Uterus (tissue), 3 donors: ENCODE measurements at regions not wholly inside any gene's neighbourhood (a gene's known extent, or its start where the extent isn't known, plus 50 kb on each side); places are given as distances from the start of the nearest gene placed in this dataset.

ENCODE experiments used
- DNase-seq, 2 donors: peaks; one replicate each; pipeline ENCODE4 v3.0.0-alpha.2; 2019 to 2020
- H3K27ac ChIP-seq, 2 donors: fragments of 200-600 bp; sonication (generic); 1 replicate in 1 of 2; 2 replicates in 1 of 2; pipeline ENCODE4 v1.5.1; 2016 to 2018
- H3K27me3 ChIP-seq, 2 donors: fragments of 200-600 bp; sonication (generic); one replicate each; pipeline ENCODE4 v1.5.1; 2018 to 2019; ENCODE audit warnings: control low read depth in 1 of 2
- H3K36me3 ChIP-seq, 2 donors: fragments of 200-600 bp; sonication (generic); one replicate each; pipeline ENCODE4 v1.5.1; 2019; ENCODE audit warnings: control low read depth in 1 of 2
- H3K4me1 ChIP-seq, 2 donors: fragments of 200-600 bp; sonication (generic); one replicate each; pipeline ENCODE4 v1.5.1; 2018 to 2019; ENCODE audit warnings: control low read depth in 1 of 2
- H3K4me3 ChIP-seq, 2 donors: fragments of 200-600 bp; sonication (generic); 1 replicate in 1 of 2; 2 replicates in 1 of 2; pipeline ENCODE4 v1.5.1; 2018 to 2019; ENCODE audit warnings: mild to moderate bottlenecking in 1 of 2
- H3K9me3 ChIP-seq, 2 donors: fragments of 200-600 bp; sonication (generic); one replicate each; pipeline ENCODE4 v1.5.1; 2019; ENCODE audit warnings: control low read depth in 1 of 2
- POLR2A ChIP-seq, 2 donors: fragments of 450-650 bp; IDR thresholded peaks; one replicate each; pipeline ENCODE4 v1.6.1; 2016; ENCODE audit warnings: antibody characterized with exemption in 2 of 2, mild to moderate bottlenecking in 1 of 2, moderate library complexity in 1 of 2
- intact Hi-C: fragments of 100-400 bp; cut with DNase I; formaldehyde crosslinking; loops from one replicate; pipeline ENCODE4 v1.15.1; 2023; ENCODE audit warnings: low total_unique reads
- TF ChIP-seq, protein P1 (sequence below), 4 experiments: fragments of 200-600 bp in 2 of 4; fragments of 450-650 bp in 2 of 4; sonication (generic) in 2 of 4; IDR thresholded peaks; one replicate each; pipeline ENCODE4 v1.5.1; 2016 to 2019; ENCODE audit warnings: antibody characterized with exemption in 4 of 4, mild to moderate bottlenecking in 2 of 4, moderate library complexity in 1 of 4
- donor health status: DM: yes; HTN: yes; CAD: no.

DNA sequence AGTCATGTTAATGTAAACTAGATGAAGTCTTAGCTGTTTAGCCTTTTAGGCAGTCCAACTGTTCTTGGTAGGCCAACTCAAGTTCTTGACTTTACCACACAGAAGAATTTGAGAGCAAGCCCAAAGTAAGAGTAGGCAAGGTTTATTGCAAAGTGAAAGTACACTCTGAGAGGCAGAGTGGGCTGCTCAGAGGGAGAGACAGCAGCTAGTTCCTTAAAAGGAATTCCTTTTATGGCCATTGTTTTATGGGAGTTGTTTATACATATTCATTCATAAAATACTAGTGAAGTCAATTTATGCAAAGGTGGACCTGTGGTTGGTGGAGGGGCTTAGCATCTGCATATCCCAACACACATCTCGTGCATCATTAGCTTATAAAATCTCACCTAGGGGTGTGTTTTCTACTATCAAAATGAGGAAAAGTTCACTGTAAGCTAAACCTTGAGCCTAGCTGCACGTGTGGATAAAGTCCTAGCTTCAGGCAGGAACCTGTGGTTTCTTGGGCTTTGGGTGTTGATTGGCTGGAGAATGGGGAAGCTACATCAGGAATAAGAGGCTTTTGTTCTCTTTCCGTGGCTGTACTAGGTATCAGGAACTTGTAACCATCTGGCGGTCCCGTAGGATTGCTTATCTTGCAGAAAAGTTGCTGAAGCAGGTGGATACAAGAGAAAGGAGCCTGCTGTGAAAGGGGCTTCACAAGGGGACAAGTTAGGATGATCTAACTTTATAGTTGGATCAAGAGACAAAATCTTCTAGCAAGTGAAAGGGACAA, 110.4 kb upstream of the GULP1 start:
- no peak overlapping the region for H3K27ac ChIP-seq
- no peaks in the 10 kb centered on the region for H3K36me3 ChIP-seq
- intact Hi-C loops: no loop called here
- H3K4me3 ChIP-seq: no peak overlapping the region
- no peak for DNase-seq
- no peaks in the 10 kb centered on the region for H3K27me3 ChIP-seq
- TF ChIP-seq, protein P1, sequence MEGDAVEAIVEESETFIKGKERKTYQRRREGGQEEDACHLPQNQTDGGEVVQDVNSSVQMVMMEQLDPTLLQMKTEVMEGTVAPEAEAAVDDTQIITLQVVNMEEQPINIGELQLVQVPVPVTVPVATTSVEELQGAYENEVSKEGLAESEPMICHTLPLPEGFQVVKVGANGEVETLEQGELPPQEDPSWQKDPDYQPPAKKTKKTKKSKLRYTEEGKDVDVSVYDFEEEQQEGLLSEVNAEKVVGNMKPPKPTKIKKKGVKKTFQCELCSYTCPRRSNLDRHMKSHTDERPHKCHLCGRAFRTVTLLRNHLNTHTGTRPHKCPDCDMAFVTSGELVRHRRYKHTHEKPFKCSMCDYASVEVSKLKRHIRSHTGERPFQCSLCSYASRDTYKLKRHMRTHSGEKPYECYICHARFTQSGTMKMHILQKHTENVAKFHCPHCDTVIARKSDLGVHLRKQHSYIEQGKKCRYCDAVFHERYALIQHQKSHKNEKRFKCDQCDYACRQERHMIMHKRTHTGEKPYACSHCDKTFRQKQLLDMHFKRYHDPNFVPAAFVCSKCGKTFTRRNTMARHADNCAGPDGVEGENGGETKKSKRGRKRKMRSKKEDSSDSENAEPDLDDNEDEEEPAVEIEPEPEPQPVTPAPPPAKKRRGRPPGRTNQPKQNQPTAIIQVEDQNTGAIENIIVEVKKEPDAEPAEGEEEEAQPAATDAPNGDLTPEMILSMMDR (IDR thresholded peaks at IDR 0.05): no peak
- TF ChIP-seq POLR2A (IDR thresholded peaks at IDR 0.05): no peak
- H3K4me1 ChIP-seq: no peaks in the 10 kb centered on the region
- H3K9me3 ChIP-seq: no peaks in the 10 kb centered on the region

DNA sequence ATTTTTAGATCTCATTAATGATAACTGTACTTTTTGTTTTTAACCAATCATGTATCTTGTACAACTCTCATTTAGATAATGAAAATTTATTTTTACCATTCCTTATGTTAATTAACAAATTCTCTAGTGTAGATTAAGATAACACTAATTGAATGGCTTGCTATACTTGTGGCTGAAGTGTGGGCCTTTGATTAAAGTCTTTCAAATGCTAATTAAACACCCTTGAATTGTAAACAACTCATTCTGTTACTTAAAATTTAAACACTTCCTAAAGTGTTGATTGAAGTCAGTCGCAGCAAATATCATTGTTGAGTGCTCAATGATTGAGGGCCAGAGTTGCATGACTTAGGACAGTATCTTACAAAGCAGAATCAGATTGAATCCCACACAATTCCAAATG, 109.8 kb upstream of the GULP1 start:
- Histone ChIP-seq H3K27me3 (no peaks in the 10 kb centered on the region), H3K27ac (no peak overlapping the region), H3K4me3 (no peak overlapping the region), H3K36me3 (no peaks in the 10 kb centered on the region), H3K4me1 (no peaks in the 10 kb centered on the region), H3K9me3 (no peaks in the 10 kb centered on the region)
- TF ChIP-seq, protein P1 (IDR thresholded peaks at IDR 0.05): no peak
- TF ChIP-seq POLR2A (IDR thresholded peaks at IDR 0.05): no peak
- intact Hi-C loops: no loop called here
- DNase-seq: no peak

GRCh38 chr2:188187726-188188125, 103.9 kb upstream of the GULP1 start:
- intact Hi-C loops: no loop called here
- no peaks in the 10 kb centered on the region for H3K27me3 ChIP-seq
- no peak for DNase-seq
- H3K27ac ChIP-seq: no peak overlapping the region
- H3K9me3 ChIP-seq: no peaks in the 10 kb centered on the region
- no peaks in the 10 kb centered on the region for H3K4me1 ChIP-seq
- TF ChIP-seq, protein P1 (IDR thresholded peaks at IDR 0.05): no peak
- no peak for TF ChIP-seq POLR2A (IDR thresholded peaks at IDR 0.05)
- H3K4me3 ChIP-seq: no peak overlapping the region
- no peaks in the 10 kb centered on the region for H3K36me3 ChIP-seq

GRCh38 chr2:188189356-188189755, 102.3 kb upstream of the GULP1 start:
- Histone ChIP-seq H3K4me3 (no peak overlapping the region), H3K27me3 (no peaks in the 10 kb centered on the region), H3K9me3 (no peaks in the 10 kb centered on the region), H3K4me1 (no peaks in the 10 kb centered on the region), H3K36me3 (no peaks in the 10 kb centered on the region), H3K27ac (no peak overlapping the region)
- DNase-seq: no peak
- intact Hi-C loops: no loop called here
- no peak for TF ChIP-seq POLR2A (IDR thresholded peaks at IDR 0.05)
- TF ChIP-seq, protein P1 (IDR thresholded peaks at IDR 0.05): no peak

DNA sequence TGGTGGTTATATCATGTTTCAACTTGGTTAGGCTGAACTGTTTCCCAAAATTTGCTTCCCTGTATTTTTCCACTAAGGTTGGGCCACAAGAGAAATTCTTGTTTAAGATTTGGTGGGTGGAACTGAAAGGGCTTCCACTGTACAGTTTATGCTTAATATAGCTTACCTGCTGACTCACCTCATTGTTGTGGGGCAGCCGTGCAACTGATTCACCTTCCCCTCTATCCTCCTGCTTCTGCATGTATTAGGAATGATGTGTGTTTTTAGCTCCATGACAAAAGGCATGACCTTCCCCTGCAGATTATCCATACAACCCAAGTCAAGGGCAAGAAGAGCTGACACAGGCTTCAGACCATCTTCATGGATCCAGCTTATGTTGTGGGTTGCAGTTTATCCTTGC, 98.4 kb upstream of the GULP1 start:
- Histone ChIP-seq H3K27ac (no peak overlapping the region), H3K4me1 (no peaks in the 10 kb centered on the region), H3K9me3 (no peaks in the 10 kb centered on the region), H3K4me3 (no peak overlapping the region), H3K27me3 (no peaks in the 10 kb centered on the region), H3K36me3 (no peaks in the 10 kb centered on the region)
- TF ChIP-seq, protein P1 (IDR thresholded peaks at IDR 0.05): no peak
- no peak for TF ChIP-seq POLR2A (IDR thresholded peaks at IDR 0.05)
- intact Hi-C loops: no loop called here
- DNase-seq: no peak
